Neural cell (in vitro differentiated cells): ENCODE measurements at regions not wholly inside any gene's neighbourhood (a gene's known extent, or its start where the extent isn't known, plus 50 kb on each side); places are given as distances from the start of the nearest gene placed in this dataset.

Experiments used
- H2AFZ ChIP-seq: fragments of 200-600, 300-800 bp; sonication (generic), shearing (Covaris generic); 2 replicates; pipeline ENCODE4 v1.6.0; 2014; ENCODE audit warnings: low read depth, mild to moderate bottlenecking, antibody characterized with exemption, low read length, moderate library complexity
- H3F3A ChIP-seq: fragments of 200-600 bp; shearing (Covaris generic); 2 replicates; pipeline ENCODE4 v1.6.1; 2016; ENCODE audit warnings: mild to moderate bottlenecking, moderate library complexity, mixed read lengths, antibody characterized with exemption, low read length; ENCODE audit not compliant: insufficient read depth, poor library complexity, severe bottlenecking
- H3K27ac ChIP-seq: fragments of 200-600, 300-800 bp; sonication (generic), shearing (Covaris generic); 2 replicates; pipeline ENCODE4 v1.5.1; 2014; ENCODE audit warnings: mild to moderate bottlenecking, low read length, moderate library complexity
- H3K27me3 ChIP-seq: fragments of 300-800, 200-600 bp; sonication (generic), shearing (Covaris generic); 2 replicates; pipeline ENCODE4 v1.6.0; 2014; ENCODE audit warnings: mild to moderate bottlenecking, low read depth, low read length, moderate library complexity; ENCODE audit not compliant: insufficient read depth
- H3K36me3 ChIP-seq: fragments of 300-800, 200-600 bp; sonication (generic), shearing (Covaris generic); 2 replicates; pipeline ENCODE4 v1.5.1; 2014; ENCODE audit warnings: mild to moderate bottlenecking, antibody characterized with exemption, low read length, moderate library complexity; ENCODE audit not compliant: insufficient read depth
- H3K4me2 ChIP-seq: fragments of 300-800, 200-600 bp; sonication (generic), shearing (Covaris generic); 2 replicates; pipeline ENCODE4 v1.6.0; 2014; ENCODE audit warnings: mild to moderate bottlenecking, low read length
- H3K4me3 ChIP-seq: fragments of 300-800, 200-600 bp; sonication (generic), shearing (Covaris generic); 2 replicates; pipeline ENCODE4 v1.5.1; 2014; ENCODE audit warnings: mild to moderate bottlenecking, low read length, moderate library complexity
- H3K79me2 ChIP-seq: fragments of 200-600 bp; shearing (Covaris generic); replicated peaks from 2 replicates; pipeline ENCODE4 v1.6.0; 2014; ENCODE audit warnings: mild to moderate bottlenecking, low read length, moderate library complexity; ENCODE audit not compliant: insufficient read depth
- H3K9ac ChIP-seq: fragments of 300-800, 200-600 bp; sonication (generic), shearing (Covaris generic); 2 replicates; pipeline ENCODE4 v1.6.1; 2016; ENCODE audit warnings: mild to moderate bottlenecking, low read length, mixed read lengths
- H3K9me2 ChIP-seq: fragments of 200-600 bp; shearing (Covaris generic); 2 replicates; pipeline ENCODE4 v1.6.1; 2016; ENCODE audit warnings: mild to moderate bottlenecking, low read length, mixed read lengths; ENCODE audit not compliant: insufficient read depth
- H3K9me3 ChIP-seq: fragments of 200-600, 300-800 bp; sonication (generic), shearing (Covaris generic); 2 replicates; pipeline ENCODE4 v1.6.1; 2016; ENCODE audit warnings: mild to moderate bottlenecking, mixed run types, low read length, moderate library complexity, mixed read lengths
- H4K20me1 ChIP-seq: fragments of 200-600 bp; shearing (Covaris generic); 2 replicates; pipeline ENCODE4 v1.6.1; 2016; ENCODE audit warnings: mild to moderate bottlenecking, mixed run types; ENCODE audit not compliant: insufficient read depth
- CTCF ChIP-seq: fragments of 450-650 bp; IDR thresholded peaks from 2 replicates; pipeline ENCODE4 v1.5.1; 2014; ENCODE audit warnings: antibody characterized with exemption, mild to moderate bottlenecking, moderate library complexity; ENCODE audit not compliant: poor library complexity, severe bottlenecking
- EP300 ChIP-seq: fragments of 450-650 bp; conservative IDR thresholded peaks from 2 replicates; pipeline ENCODE4 v1.6.1; 2014; ENCODE audit warnings: antibody characterized with exemption, mild to moderate bottlenecking, moderate library complexity; ENCODE audit not compliant: poor library complexity, severe bottlenecking
- EZH2 ChIP-seq: fragments of 200-600, 300-800 bp; shearing (Covaris generic), sonication (generic); IDR thresholded peaks from 2 replicates; pipeline ENCODE4 v1.6.1; 2014; ENCODE audit warnings: antibody characterized with exemption, low read length, borderline replicate concordance, mild to moderate bottlenecking; ENCODE audit not compliant: insufficient read depth, poor library complexity, severe bottlenecking
- MXI1 ChIP-seq: fragments of 450-650 bp; conservative IDR thresholded peaks from 2 replicates; pipeline ENCODE4 v1.6.1; 2014; ENCODE audit warnings: antibody characterized with exemption, mild to moderate bottlenecking; ENCODE audit not compliant: poor library complexity, severe bottlenecking
- POLR2AphosphoS5 ChIP-seq: IDR thresholded peaks from 2 replicates; pipeline ENCODE4 v1.6.1; 2012
- RAD21 ChIP-seq: fragments of 450-650 bp; conservative IDR thresholded peaks from 2 replicates; pipeline ENCODE4 v1.6.1; 2014; ENCODE audit warnings: antibody characterized with exemption, mild to moderate bottlenecking, moderate library complexity
- REST ChIP-seq: IDR thresholded peaks from 2 replicates; pipeline ENCODE4 v1.6.1; 2012; ENCODE audit warnings: borderline replicate concordance
- SMC3 ChIP-seq: fragments of 450-650 bp; conservative IDR thresholded peaks from 2 replicates; pipeline ENCODE4 v1.6.1; 2014; ENCODE audit warnings: antibody characterized with exemption, mild to moderate bottlenecking, moderate library complexity; ENCODE audit not compliant: poor library complexity
- TAF1 ChIP-seq: IDR thresholded peaks from 2 replicates; pipeline ENCODE4 v1.6.1; 2012; ENCODE audit warnings: low read depth

GRCh38 chr3:152613851-152614250 is 221.1 kb upstream of the P2RY1 start:
- no peak overlapping the region for H3K4me2 ChIP-seq
- H3K79me2 ChIP-seq = no peaks in the 10 kb centered on the region
- TF ChIP-seq SMC3 (no peak), TAF1 (no peak), REST (no peak), CTCF (no peak), RAD21 (no peak), EZH2 (no peak), EP300 (no peak), POLR2AphosphoS5 (no peak), MXI1 (no peak)

GRCh38 chr3:152615681-152616080 is 219.2 kb upstream of the P2RY1 start:
- H3K27me3 ChIP-seq = no peaks in the 10 kb centered on the region
- H2AFZ ChIP-seq = no peak overlapping the region
- no peaks in the 10 kb centered on the region for H3K9me3 ChIP-seq
- H3K36me3 ChIP-seq = no peaks in the 10 kb centered on the region
- no peaks in the 10 kb centered on the region for H3F3A ChIP-seq
- H3K4me3 ChIP-seq = no peak overlapping the region
- no peaks in the 10 kb centered on the region for H3K79me2 ChIP-seq
- no peak overlapping the region for H3K9ac ChIP-seq
- H4K20me1 ChIP-seq = no peaks in the 10 kb centered on the region
- no peaks in the 10 kb centered on the region for H3K9me2 ChIP-seq
- no peak overlapping the region for H3K27ac ChIP-seq
- no peak overlapping the region for H3K4me2 ChIP-seq
- TF ChIP-seq EP300 (no peak), REST (no peak), TAF1 (no peak), POLR2AphosphoS5 (no peak), EZH2 (no peak), SMC3 (no peak), RAD21 (no peak), MXI1 (no peak), CTCF (no peak)

More at GRCh38 chr3:152613851-152614250, 221.1 kb upstream of the P2RY1 start:
- Histone ChIP-seq H3K9me2 (no peaks in the 10 kb centered on the region), H3K27ac (no peak overlapping the region), H4K20me1 (no peaks in the 10 kb centered on the region), H3K4me3 (no peak overlapping the region), H3F3A (no peaks in the 10 kb centered on the region), H2AFZ (no peak overlapping the region), H3K9me3 (no peaks in the 10 kb centered on the region), H3K27me3 (no peaks in the 10 kb centered on the region), H3K36me3 (no peaks in the 10 kb centered on the region), H3K9ac (no peak overlapping the region)
